ENCODE measurements at regions not wholly inside any gene's neighbourhood (a gene's known extent, or its start where the extent isn't known, plus 50 kb on each side); places are given as distances from the start of the nearest gene placed in this dataset.
"Not testable (repeated sequence)": the region's sequence is repeated elsewhere in the genome, so short reads cannot be mapped to it uniquely, and the experiment has no call there.

DNA sequence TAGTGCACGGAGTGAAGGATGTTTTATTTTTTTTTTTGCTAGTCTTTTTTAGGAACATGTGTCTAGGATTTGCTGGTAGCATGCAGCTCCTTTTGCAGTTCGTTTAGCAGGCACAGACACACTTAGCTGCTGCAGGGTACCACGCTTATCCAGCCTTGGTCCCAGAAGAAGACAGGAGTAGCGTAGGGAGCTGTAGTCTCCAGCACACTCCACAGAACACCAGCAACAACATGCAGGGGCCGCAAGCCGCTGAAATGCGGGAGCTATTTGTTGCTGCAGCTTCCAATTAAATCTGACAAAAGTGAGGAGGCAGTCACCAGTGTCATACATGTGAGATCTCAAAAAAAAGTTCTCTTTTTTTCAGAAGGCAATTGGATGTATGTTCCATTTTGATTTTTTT is 486.2 kb upstream of the KLF6 start:
- Histone ChIP-seq H3K4me3 (no peak overlapping the region), H3K9me3 (no peaks in the 10 kb centered on the region), H3K36me3 (no peaks in the 10 kb centered on the region), H3K4me1 (peaks cover 0 to 32% (median 18%) of the 10 kb centered on the region in 4 donors), H3K27me3 (no peaks in the 10 kb centered on the region), H3K27ac (peak overlapping the region; percentile 46)
- TF ChIP-seq, protein P1, sequence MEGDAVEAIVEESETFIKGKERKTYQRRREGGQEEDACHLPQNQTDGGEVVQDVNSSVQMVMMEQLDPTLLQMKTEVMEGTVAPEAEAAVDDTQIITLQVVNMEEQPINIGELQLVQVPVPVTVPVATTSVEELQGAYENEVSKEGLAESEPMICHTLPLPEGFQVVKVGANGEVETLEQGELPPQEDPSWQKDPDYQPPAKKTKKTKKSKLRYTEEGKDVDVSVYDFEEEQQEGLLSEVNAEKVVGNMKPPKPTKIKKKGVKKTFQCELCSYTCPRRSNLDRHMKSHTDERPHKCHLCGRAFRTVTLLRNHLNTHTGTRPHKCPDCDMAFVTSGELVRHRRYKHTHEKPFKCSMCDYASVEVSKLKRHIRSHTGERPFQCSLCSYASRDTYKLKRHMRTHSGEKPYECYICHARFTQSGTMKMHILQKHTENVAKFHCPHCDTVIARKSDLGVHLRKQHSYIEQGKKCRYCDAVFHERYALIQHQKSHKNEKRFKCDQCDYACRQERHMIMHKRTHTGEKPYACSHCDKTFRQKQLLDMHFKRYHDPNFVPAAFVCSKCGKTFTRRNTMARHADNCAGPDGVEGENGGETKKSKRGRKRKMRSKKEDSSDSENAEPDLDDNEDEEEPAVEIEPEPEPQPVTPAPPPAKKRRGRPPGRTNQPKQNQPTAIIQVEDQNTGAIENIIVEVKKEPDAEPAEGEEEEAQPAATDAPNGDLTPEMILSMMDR (IDR thresholded peaks at IDR 0.05) = no peak
- intact Hi-C loops (cut with DNase I; ENCODE audit: low total_unique reads) = no loop called here
- no peak for DNase-seq

DNA sequence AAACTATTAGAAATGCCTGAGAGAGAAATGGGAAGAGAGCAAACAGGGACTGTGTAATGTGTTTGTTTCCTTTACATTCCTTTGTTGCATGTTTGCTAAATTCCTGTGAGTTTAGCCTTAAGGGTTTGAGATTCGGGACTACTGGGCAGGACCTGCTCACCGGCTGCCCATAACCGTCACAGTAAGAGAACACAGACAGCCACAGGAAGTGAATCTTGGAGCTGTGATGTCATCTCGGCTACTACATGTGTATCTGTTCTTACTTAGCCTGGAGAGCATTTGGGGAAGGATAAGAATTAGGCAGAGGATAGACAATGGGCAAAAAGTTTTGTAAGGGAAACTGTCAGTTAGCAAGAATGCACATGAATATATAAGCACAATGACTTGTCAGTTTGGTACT is 485.1 kb upstream of the KLF6 start:
- no peaks in the 10 kb centered on the region for H3K9me3 ChIP-seq
- intact Hi-C loops (cut with DNase I; ENCODE audit: low total_unique reads) = no loop called here
- H3K36me3 ChIP-seq = no peaks in the 10 kb centered on the region
- TF ChIP-seq, protein P1 (IDR thresholded peaks at IDR 0.05) = no peak
- peaks cover 0 to 32% (median 18%) of the 10 kb centered on the region in 4 donors for H3K4me1 ChIP-seq
- DNase-seq = peak in 1 of 2 donors; percentile 45
- no peaks in the 10 kb centered on the region for H3K27me3 ChIP-seq
- no peak overlapping the region for H3K27ac ChIP-seq
- H3K4me3 ChIP-seq = no peak overlapping the region

DNA sequence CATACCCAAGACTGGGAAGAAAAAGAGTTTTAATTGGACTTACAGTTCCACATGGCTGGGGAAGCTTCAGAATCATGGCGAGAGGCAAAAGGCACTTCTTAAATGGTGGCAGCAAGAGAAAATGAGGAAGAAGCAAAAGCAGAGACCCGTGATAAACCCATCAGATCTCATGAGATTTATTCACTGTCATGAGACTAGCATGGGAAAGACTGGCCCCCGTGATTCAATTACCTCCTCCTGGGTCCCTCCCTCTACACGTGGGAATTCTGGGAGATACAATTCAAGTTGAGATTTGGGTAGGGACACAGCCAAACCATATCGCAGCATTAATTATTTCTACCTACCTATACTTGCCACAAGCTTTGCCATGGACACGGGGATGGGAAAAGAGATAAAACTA is 483.5 kb upstream of the KLF6 start:
- H3K4me3 ChIP-seq; H3K36me3 ChIP-seq; H3K27me3 ChIP-seq; H3K27ac ChIP-seq; intact Hi-C loops (cut with DNase I; ENCODE audit: low total_unique reads); H3K9me3 ChIP-seq; DNase-seq: not testable (repeated sequence)
- peaks cover 0 to 44% (median 28%) of the 10 kb centered on the region in 4 donors for H3K4me1 ChIP-seq

DNA sequence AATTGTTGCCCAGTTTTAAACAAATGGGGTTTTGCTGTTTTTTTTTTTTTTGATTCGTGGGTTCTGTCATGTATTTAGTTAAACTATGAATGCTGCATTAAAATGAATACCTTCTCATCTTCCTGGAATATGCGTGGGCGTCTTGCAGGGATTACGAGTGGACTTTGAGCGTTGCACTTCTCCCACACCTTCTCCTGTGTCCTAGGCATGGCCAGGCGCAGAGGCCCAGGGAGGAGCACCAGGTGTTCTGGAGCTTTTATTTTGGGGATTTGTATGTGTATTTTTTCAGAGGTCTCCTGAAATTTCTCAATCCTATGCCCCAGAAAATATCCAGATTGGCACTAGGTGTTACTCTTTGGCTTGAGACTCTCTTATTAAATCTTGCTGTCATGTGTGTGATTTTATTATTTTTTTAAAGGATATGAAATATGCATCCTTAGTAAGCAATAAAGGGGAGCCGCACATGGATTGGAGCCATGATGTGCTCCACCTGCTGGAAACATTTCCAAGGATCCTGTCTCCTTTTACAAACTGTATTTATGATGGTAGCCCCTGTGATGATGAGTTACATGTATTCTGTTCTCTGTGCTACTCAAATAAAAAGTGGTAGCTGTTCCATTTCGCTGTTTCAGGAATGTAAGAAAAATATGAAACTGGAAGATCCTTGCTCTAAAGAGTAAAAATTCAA is 482.2 kb upstream of the KLF6 start:
- H3K4me1 ChIP-seq = peaks cover 0 to 54% (median 30%) of the 10 kb centered on the region in 4 donors
- H3K27me3 ChIP-seq = no peaks in the 10 kb centered on the region
- no peaks in the 10 kb centered on the region for H3K9me3 ChIP-seq
- TF ChIP-seq, protein P1 (IDR thresholded peaks at IDR 0.05) = no peak
- no peak for DNase-seq
- intact Hi-C loops (cut with DNase I; ENCODE audit: low total_unique reads) = no loop called here
- no peak overlapping the region for H3K4me3 ChIP-seq
- H3K36me3 ChIP-seq = no peaks in the 10 kb centered on the region
- H3K27ac ChIP-seq = peak overlapping the region in 1 of 2 donors; percentile 4

DNA sequence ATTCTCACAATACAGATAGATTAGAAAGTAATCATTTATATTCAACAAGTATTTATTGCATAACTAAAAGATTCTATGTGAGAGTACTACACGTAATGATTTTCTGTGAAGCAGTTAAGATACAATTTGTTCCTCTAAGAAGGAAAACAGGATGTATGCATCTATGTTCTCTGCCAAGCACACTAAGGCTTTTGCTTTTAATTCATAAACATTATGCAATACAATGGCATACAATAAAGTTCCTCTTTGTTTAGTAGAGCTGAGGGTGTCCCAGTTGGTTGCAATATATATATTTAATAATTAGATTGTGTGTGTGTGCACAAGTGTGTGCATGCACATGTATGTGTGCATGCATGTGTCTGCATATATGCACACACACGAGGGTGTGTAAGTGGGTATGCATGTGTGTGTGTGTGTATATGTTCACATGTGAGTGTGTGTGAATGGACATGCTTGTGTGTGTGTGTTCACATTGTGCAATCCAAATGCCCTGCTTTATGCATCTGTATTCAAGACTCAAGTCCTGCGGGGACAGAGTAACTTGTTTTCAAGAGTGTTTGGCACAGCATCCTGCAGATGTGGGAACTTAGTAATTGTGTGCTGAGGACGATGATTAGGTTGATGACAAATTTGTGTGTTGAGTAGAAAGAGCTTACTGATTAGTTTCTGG is 481.5 kb upstream of the KLF6 start:
- Histone ChIP-seq H3K9me3 (no peaks in the 10 kb centered on the region), H3K4me1 (peaks cover 0 to 48% (median 26%) of the 10 kb centered on the region in 4 donors), H3K27ac (no peak overlapping the region), H3K27me3 (no peaks in the 10 kb centered on the region), H3K4me3 (no peak overlapping the region), H3K36me3 (no peaks in the 10 kb centered on the region)
- TF ChIP-seq, protein P1 (IDR thresholded peaks at IDR 0.05) = no peak
- intact Hi-C loops (cut with DNase I; ENCODE audit: low total_unique reads) = no loop called here
- DNase-seq = peak in 1 of 2 donors; percentile 48

DNA sequence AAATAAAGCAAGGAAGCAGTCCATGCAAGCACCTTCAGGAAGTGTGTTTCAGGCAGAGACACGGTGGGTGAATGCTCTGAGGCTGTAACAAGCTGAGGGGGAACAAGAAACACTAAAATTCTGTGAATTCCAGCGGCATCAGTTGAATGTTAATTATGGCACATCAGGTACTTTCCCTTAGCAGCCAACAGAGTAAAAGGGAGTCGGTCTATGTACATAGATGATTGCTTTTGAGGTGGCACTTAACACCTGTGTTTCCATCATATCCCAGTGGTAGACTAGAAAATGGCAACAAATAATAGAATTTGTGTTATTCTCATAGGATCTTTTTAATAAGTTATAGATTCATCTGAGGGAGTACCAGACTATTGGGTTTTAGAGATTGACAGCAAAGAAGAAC is 481.0 kb upstream of the KLF6 start:
- no peak for DNase-seq
- peaks cover 0 to 48% (median 20%) of the 10 kb centered on the region in 4 donors for H3K4me1 ChIP-seq
- TF ChIP-seq, protein P1 (IDR thresholded peaks at IDR 0.05) = no peak
- no peak overlapping the region for H3K27ac ChIP-seq
- intact Hi-C loops (cut with DNase I; ENCODE audit: low total_unique reads) = no loop called here
- no peaks in the 10 kb centered on the region for H3K36me3 ChIP-seq
- no peaks in the 10 kb centered on the region for H3K27me3 ChIP-seq
- no peaks in the 10 kb centered on the region for H3K9me3 ChIP-seq
- H3K4me3 ChIP-seq = no peak overlapping the region
